DMS79 treated with DMSO at 0.1 percent for 48 hours (cell line): ENCODE measurements at regions not wholly inside any gene's neighbourhood (a gene's known extent, or its start where the extent isn't known, plus 50 kb on each side); places are given as distances from the start of the nearest gene placed in this dataset.

Source experiments
- DNase-seq: peaks from one replicate; lab custom pipeline; 2025; lab: John Stamatoyannopoulos, UW

DNA sequence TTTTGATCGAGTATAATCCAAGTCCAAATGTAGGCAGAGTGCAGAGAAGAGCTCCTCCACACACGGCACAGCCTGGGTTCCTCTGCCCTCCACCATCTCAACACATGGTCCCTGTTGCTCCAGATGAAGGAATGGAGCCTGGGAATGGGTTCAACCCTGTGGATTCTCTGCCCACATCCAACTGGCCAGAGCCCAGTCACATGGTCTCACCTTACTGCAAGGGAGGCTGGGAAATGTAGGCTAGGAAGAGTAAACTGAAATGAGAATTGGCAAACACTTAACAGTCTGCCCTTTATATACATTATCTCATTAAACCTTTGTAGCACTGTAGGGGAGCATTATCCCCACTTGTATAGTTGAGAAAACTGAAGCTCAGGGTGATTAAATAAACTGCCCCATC lies 60.1 kb upstream of the RAB4A start:
- DNase-seq: no peak

DNA sequence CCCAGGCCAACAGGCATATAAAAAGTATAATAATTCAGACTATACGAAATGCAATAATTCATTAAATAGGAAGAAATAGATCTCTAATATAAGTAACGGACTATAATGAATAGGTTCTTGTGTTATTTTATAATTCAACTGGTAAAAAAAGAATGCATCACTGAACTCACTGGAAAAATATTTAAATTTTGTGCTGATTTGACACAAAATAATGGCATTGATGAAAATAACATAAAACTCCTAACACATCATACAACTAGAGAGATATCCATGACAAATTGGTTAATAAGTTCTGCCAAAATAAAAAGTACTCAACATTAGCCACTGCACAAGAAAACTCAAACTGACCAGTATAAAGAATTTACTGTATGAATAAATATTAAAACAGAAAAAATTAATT lies 57.1 kb upstream of the RAB4A start:
- no peak for DNase-seq

DNA sequence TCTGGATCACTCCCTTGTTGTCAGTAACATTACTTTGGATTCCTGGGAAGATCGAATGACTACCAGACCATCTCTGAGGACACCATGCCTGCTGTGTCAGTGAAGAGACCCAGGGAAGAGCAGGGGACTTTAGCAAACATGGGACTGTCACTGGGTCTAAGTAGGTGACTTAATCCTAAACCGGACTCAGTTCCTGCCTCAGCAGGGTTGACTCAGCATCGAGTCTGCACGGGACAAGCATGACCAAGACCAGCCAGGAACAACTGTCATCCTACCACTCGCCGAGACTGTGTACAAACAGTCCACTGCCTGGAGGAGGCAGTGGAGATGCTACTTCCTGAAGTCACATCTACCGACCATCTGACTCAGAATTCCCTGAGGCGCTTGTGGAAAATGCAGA lies 53.2 kb upstream of the RAB4A start:
- DNase-seq: no peak

DNA sequence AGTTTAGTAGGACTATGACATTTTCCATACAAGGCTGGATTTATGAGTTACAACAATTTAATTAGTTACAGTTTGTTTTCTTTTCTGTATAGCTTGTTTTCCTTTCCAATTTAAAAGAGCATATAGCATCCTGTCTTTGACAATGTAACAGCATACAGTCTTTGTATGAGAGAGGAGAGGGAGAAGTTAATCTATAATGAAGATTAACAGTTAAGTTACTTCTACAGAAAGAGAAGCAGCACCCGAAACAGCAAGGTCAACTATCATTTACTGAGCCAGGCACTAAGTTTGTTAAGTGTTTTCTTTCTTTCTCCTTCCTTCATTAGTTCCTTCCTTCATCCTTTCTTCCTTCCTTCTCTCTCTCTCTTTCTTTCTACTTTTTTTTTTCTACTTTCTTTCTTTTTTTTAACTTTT lies 52.3 kb upstream of the RAB4A start:
- no peak for DNase-seq

DNA sequence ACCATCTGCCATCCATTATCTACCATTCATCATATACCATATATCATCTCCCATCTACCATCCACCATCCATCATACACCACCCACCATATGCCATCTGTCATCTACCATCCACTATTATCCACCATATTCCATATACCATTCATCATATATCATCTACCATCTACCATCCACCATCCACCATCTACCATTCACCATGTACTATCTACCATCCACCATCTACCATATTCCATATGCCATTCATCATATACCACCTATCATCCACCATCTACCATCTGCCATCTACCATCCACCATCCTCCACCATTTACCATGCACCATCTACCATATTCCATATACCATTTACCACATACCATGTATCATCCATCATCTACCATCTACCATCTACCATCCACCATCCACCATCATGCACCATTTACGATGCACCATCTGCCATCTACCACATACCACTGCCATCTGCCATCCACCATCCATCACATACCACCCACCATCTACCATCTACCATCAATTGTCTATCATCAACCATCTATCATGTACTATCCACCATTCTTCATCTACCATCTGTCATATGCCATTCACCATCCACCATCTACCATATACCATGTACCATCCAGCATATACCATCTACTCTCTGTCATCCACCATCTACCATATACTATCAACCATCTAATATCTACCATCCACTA lies 50.6 kb upstream of the RAB4A start:
- no peak for DNase-seq

DNA sequence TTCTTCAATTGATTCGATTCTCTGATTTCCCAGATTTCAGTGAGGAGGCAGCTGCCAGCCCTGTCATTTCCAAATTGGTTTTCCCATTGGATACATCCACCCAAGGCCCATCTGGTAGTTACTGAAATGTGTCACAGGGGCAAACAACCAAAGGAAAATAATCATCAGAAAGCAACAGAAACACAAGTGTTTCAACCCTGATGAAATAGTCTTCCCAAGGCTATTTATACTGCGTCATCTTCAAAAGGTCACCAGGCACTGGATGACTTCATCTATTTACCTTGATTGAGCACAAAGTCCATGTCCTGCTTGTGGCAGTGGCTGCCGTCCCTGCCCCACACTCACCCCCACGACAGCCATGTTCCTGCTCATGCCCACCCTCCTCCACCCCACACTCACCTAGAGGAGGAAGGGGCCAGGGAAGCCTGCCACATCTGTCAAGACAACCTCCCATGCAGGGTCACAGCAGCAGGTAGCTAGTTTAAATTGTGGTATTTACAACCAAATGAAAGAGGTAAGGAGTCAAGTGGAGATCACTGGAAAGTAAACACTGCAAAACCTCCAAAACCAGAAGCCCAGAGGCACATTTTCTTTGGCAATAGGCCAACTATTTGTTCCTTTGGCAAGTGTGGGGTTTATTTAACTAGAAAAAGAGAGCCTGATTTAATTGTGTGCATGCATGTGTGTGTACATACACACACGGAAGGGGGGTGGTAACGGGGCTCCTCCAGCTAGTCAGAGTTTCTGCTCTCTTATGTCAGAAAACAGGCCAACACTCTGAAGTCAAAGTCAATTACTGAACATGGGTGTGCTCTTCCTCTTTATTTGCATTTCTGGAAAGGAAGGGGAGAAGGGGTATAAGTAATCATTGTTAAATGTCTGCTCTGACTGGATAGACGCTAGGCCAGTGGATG lies 49.5 kb upstream of the RAB4A start:
- DNase-seq: peak; percentile 96
